ENCODE measurements at regions not wholly inside any gene's neighbourhood (a gene's known extent, or its start where the extent isn't known, plus 50 kb on each side); places are given as distances from the start of the nearest gene placed in this dataset.
A peak's percentile ranks its signal among the peaks of the same experiment; 100 is the strongest.

DNA sequence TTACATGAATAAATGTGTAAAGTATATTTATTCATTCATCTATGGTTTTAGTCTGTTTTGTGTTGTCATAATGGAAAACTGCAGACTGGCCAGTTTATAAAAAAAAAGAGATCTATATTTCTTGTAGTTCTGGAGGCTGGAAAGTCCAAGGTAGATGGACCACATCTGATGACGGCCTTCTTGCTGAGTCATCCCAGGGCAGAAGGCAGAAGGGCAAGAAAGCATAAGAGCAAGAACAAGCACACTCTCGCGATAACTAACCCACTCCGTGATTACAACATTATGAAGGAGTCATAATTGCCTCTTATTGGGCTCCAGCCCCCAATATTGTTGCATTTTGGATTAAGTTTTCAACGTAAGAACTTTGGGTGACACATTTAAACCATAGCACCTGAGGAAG is 180.4 kb upstream of the DAB2 start:
- no peak for DNase-seq (ENCODE audit: low read depth)

DNA sequence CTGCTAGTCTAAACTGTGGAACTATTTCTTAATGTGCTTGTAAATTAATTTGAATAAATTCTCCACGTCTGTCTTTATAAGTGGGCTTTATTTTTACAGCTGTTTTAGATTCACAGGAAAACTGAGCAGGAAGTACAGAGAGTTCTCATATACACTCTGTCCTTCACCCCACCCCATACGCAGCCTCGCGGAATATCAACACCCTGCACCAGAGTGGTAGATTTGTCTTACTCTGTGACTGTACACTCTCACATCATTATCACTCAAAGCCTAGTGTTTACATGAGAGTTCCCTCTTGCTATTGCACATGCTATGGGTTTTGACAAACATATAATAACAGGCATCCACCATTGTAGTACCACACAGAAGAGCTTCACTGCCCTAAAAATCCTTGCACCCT is 179.7 kb upstream of the DAB2 start:
- DNase-seq (ENCODE audit: low read depth), result no peak

DNA sequence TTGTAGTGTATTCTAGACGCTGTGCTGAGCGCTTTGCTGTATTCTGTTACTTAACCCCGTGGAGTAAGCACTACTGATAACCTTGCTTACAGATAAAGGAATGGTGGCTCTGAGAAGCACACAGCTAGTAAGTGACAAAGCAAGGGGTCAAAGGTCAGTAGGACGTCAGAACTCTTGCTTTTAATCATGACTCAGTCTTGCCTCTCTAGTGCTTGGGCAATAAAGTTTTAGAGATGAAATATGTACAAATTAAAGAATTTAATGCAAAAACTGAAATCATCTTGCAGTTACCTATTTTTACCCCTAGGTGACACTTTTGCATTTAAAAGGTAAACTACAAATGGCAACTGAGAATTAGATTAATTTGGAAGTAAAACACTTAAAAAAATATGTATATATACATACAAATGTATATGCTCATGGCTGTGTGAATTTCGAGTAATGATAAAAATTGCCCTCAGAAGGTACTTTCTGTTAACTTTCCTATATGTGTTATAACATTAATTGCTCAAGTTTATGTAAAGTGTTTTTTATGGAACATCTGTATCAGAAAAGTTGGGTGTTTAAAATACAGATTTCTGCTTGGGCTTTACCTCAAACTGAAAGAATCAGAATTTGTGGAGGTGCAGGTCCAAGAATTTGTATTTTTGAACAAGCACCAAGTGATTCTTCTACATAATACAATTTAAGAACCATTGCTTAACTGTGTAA is 175.1 kb upstream of the DAB2 start:
- DNase-seq (ENCODE audit: low read depth), result peak; percentile 7

DNA sequence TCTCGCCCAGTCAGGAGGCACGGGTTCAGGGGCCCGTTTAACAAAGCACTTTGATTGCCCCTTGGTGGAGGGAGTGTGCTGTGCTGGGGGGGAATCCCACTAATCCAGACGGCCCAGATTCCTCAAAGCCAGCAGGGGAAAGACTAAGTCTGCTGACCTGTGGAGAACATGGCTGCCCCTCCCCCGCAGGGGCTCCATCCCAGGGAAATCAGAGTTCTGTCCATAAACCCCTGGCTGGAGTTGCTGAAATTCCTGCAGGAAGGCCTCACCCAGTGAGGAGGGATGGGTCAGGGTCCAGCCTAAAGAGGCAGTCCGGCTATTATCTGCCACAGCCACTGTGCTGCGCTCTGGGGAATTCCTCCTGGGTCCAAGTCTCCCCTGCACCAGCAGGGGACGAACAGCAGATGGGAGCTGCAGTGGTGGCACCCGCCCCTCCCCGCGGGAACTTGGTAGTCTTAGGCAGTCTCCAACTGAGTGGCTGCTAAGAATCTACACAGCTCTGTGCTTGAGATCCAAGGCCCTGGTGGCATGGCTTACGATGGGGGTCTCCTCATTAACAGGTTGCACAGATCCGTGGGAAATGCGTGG is 174.0 kb upstream of the DAB2 start:
- no peak for DNase-seq (ENCODE audit: low read depth)

DNA sequence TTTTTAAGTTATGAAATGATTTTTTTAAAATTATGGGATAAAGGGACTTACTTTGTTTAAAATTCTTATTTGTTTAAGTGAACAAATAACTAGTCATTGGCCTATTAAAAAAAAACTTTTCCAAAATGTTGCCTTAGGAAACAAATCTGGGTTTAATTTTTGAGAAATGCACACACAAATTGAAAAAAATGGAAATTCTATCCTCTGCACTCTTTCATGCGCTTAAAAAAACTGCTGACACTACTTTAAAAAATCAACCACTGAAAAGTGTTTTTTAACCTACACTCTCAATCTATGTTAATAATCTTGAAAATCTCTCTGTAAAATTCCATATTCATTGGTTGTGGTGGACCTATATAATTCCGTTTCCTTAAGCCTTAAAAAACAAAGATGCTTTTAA is 163.4 kb upstream of the DAB2 start:
- DNase-seq (ENCODE audit: low read depth), result no peak

DNA sequence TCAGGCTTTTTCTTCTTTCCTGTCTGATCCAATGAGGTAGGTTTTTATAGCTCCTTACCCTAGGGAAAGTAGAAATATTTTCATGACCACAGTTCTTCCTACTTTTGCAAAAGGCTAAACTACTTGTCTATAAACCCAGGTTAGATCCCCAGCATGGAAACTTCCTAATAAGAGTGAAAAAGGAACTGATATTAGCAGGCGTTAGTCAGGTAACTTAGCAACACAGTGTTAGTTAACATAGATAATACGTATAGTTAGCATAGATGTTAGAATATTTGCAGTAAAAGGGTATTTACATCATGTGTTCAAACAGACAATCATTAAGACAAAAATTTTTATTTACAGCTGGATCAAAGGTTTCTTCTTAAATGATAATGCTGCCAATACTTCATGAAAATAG is 162.9 kb upstream of the DAB2 start:
- DNase-seq (ENCODE audit: low read depth), result no peak

DNA sequence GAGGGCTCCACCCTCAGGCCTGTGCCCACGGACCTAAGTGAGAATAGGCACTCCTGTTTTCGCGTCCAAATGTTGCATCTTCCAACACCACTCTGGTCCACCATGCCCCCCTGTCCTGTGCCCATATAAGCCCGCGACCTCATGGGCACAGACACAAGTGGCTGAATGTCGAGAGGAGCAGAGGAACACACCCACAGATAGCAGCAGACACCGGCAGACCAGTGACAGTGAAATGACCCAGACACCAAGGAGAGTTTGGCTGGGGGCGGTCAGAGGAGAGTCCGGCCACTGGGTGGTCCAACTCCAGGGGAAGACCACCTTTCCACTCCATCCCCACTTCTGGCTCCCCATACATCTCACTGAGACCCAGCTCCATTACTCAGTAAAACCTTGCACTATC is 161.4 kb upstream of the DAB2 start:
- DNase-seq (ENCODE audit: low read depth), result no peak

DNA sequence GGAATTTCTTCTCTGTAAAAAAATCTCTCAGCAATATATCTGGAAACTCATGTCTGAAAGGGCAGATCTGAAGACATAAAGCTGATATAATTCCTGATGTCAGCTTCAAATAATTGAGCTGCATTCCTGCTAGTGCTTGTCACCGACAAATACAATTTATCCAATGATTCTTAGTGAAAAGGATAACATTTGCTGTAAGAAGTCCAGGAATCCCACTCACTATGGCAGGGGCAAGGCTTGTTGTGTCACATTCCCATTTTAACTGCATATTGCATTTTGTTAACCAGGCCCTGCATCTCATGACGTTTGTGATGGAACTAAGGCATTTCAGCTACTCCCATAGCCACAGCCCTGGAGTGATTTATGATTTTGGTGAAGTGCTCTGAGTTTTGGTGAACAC is 160.1 kb upstream of the DAB2 start:
- DNase-seq (ENCODE audit: low read depth), result peak; percentile 17

DNA sequence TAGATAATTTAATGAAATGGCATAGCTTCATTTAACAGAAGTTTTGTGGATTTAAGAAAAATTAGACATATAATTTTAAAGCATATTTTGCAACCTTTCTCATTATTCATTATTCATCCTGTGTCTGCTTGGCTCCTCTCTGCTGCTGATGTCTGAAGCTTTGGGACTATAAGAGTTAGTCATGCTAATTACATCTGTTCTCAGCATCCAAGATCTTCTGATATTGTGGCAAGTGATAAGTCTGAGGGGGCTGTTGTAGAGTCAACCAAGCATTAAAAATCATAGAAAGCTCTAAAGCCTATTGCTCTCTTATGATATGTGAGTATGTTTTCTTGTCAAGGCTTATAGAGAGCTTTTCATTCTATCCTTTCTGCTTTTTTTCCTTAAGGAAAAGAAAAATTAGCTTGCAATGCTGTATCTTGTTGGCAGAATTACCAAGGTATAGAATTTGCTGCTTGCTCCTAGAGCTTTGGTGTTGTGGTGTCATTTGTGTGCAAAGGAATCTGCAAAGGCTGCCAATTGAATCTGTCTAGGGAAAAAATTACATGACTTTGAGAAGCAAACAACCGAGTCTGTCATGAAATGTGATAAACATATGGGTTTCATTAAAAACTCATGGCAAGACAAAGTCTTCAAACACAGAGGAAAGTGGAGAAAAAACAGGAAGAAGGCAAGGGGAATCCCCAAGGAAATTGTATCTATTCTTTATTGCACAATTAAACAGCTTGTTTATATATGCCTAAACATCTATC is 156.1 kb upstream of the DAB2 start:
- DNase-seq (ENCODE audit: low read depth), result peak; percentile 67

DNA sequence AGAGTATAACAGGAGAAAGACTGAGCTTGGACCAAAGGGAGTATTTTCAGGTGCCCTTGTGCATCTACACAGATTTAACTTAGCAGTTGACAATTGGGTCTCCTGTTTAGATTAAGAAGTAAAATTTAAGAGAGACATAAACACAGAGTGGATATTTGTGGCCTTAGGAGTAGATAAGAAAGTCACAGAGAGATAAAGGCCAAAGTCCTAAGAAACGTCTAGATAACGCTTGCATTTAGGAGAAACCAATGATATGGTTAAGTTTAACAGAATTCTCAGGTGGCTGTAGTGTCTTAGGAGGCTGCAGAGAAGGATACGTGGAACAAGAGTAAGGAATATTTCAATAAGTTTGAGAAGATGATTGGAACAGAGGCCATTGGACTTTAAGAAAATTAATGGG is 155.0 kb upstream of the DAB2 start:
- DNase-seq (ENCODE audit: low read depth), result no peak

DNA sequence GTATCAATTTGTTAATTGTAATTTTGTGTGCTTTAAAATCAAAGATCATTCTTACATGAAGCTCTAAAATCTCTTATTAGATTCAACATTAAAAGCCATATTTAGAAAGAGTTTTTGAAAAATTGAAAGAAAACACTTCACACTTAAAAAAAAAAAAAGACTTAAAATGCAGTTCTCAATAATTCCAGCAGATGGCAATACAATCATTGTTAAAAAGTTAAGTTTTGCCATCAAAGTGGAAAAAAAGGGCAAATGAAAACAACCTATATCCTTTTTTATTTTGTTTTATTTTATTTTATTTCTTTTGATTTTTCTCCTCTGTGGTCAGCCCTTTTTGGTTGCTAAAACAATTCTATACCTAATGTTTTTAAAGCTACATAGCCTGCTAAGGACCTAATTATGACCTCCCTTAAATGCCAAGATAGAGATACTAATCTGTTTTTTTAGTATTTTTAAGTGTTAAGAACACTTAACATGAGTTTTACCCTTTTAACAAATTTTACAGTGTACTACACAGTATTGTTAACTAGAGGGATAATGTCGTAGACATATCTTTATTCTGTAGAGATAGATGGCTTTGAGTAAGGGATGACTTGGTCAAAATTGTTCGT is 154.2 kb upstream of the DAB2 start:
- DNase-seq (ENCODE audit: low read depth), result peak; percentile 9

DNA sequence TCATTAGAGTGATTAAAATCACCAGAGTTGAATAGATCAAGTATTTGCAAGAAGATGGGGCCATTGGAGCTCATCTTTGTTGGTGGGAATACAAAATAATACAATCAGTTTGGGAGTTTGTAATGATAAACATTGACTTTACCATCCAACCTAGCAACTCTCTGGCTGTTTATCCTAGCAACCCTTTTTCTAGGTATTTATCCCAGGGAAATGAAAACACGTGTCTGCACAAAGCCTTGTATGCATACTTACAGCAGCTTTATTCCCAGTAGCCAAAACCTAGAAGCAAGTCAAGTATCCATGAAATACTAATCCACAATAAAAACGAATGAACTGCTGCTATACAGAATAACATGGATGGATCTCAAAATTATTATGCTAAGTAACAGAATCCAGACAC is 152.7 kb upstream of the DAB2 start:
- DNase-seq (ENCODE audit: low read depth), result no peak

DNA sequence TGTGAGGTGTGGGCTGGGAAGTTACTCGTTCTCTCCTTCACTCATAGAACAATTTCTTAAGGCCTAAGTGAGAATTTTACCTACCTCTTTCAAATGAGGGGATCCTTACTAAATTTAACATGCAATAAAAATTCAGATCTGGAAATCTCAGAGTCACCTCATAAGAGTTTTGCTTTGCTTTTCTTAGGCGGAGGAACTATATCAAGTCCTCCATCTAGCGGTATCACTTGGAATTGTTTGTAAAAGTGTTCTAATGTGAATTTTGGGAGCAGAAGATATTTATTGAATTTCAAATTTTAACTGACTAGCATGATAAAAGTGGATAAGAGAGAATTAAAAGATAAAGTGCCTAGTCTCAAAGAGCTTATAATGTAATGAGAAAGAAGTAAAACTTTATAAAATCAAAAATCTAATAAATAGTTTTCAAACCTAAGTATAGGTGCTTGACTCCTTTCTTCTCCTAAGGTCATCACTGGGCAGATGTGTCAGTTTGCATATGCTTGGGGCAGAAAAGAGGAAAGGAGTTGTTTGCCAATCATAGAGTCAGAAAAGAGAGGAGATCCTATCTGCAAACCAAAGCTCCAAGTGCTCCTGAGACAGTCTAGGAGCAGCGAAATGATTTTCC is 145.7 kb upstream of the DAB2 start:
- no peak for DNase-seq (ENCODE audit: low read depth)

DNA sequence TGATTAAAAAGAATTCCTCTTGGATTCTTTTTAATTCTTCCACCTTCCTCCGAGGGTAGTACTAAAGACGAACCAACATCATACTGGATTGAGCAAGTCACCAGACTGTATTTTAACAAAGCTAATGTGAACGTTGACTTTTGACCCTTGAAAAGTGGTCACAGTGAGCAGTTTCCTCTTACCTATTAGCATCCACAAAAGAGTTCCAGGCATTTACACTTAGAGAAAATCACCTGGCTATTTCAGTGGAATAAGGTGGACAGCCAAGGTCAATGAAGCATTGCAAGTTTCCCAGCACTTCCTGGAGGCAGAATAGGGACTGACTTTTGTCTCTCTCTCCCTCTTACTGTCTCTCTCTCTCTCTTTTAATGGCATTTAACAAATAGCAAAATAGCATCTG is 145.1 kb upstream of the DAB2 start:
- no peak for DNase-seq (ENCODE audit: low read depth)

DNA sequence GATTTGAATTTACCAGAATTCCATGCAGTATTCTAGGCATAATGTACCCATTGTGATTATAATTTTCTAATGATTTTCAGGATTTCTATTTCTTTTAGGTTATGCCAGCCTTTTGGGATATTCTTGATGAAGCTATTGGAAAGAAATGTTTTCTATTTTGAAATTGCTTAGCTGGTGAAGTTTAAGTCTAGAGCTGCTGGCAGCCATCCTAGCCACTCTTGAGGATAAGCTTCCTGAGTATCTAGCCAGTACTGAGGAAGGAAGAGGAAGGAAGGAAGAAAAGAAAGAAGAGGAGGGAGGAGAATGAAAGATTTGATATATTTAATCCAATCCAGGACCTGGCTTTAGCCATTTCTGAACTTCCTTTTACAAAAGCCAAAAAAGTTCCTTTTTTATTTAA is 142.1 kb upstream of the DAB2 start:
- DNase-seq (ENCODE audit: low read depth), result no peak

DNA sequence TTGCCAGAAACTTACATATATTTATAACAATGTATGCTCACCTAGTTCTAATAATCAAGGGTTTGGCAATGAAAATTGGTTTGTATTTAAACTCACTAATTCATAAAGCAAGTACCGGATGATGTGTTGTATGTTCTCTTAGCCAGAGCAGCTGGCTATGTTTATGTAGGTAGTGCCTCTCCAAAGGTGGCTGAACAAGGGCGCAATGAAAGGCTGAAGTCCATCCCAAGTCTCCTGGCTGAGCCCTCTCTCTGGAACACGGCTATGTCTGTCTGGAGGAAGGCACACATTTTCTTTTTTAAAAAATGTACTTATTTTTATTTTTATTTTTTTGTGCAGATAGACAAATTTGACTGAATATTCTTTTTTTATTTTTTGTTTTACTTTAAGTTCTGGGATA is 141.2 kb upstream of the DAB2 start:
- DNase-seq (ENCODE audit: low read depth), result no peak

DNA sequence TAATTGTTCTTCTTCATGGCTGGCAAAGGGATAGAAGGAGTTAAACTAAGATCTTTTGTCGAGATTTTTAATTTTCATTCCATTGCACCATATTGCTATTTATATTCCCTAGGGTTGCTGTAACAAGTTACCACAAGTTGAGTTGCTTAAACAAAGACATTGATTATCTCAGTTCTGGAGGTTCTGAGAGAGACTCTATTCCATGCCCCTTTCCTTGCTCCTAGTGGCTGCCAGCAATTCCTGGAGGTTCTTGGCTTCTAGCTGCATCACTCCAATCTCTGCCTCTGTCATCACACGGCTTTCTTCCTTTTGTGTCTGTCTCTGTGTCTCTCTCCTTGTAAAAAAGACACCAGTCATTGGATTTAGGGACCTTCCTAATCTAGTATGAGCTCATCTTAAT is 136.6 kb upstream of the DAB2 start:
- DNase-seq (ENCODE audit: low read depth), result no peak

DNA sequence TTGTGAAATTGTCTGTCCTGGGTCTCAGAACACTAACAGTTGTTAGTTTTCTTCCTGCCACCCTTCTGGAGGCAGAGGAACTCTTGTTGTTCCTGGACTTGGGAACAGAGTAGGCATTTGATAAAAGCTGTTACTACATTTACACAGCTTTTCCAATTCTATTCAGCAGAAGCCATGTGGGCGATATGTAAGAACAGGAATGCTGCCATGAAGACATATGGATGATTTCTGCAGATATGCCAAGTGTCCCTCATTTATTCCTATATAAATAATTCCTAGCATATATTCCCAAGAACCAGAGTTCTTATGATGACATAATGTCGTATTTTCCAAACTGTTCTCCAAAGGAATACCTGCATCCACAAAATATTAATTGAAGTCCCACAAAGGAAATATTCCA is 135.9 kb upstream of the DAB2 start:
- no peak for DNase-seq (ENCODE audit: low read depth)

DNA sequence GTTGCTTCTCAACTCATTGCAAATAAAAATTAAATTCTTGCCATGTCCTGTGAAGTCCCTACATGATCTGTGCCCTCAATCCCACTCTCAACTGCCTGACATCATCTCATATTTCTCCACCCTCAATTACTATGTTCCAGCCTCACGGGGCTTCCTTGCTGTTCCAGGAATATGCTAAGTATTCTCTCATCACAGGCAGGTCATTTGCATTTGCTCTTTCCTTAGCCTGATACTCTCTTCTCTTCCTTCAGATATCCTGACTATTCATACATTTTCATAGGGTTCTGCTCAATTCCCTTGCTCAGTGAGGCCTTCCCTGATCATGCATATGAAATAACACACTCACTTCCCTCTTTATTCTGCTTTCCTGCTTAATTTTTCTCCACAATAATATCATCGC is 135.1 kb upstream of the DAB2 start:
- no peak for DNase-seq (ENCODE audit: low read depth)

DNA sequence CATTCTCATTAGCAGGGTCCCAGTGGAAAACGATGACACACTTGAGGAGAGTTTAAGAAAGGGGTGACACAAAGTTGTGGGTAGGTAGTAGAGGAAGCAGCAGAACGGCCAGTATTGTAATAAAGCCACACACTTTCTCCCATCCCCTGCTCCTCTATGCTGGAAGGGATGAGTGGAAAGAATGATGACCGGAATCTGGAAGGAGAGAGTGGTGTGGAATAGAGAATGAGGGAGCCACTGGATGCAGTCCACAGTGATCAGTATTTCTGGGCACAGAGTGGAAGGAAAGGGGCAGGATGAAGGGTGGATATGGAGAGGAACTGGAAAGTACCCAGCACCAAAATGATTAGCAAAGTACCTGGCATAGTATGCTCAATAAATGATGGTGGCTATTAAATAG is 133.8 kb upstream of the DAB2 start:
- no peak for DNase-seq (ENCODE audit: low read depth)

DNA sequence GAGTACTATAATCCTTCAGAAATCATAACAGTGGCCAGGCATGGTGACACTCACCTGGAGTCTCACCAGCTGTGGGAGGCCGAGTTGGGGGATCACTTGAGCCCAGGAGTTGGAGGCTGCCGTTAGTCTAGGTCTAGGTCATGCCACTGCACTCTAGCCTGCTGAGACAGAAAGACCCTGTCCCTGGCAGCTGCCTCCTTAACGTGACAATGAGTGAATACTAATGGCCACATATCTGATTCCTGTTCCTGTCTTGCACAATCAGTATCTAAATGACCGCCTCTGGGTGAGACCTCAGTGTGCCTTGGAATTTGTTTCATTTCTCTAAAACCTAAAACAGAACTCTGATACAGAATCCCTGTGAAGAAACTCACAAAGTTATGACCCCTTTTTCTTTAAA is 131.0 kb upstream of the DAB2 start:
- DNase-seq (ENCODE audit: low read depth), result no peak

DNA sequence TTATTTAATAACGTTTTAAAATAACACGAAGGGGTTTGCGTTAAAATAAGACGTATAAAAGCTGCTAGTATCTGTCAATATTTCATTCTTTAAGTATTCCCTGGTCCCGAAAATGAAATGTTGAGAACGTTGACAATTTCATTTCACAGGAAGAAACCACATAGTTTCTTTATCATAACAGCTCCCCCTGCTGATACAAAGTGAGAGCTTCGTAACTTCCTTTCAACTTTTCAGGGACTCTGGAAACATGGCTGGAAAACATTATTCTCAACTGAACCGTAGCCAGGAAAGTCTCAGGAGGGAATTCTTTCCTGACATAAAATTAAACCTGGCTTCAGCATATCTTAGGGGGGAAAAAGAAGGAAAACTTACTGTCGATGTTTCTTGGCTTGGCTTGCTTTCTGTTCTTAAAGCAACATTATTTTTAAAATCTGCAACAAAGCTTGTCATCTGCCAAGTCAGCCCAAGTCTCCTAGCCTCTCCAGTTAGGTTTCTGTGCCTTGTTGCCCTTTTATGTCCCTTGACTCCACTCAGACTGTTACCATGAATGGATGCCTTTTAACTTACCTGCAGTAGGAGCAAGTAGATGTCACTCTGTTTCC is 122.9 kb upstream of the DAB2 start:
- DNase-seq (ENCODE audit: low read depth), result peak; percentile 60

Measured in GM04504 (cell line).